ENCODE measurements at regions not wholly inside any gene's neighbourhood (a gene's known extent, or its start where the extent isn't known, plus 50 kb on each side); places are given as distances from the start of the nearest gene placed in this dataset.

DNA sequence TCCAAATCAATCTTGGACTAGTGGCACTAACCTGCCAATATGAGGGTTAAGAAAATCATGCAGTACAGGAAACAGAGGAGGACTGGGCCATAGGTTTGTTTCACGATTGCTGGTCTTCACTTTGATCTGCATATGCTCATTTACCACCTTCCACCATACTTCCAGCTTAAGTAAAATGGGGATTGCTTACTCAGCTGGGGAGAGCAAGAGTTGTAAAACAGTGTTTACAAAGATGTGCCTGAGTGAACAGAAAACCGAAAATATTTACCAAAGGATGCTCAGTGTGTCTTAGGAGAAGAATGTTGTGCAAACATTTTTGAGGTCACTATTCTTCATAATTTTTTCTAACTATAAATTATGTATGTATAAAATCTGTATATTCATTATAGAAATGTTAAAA is 65.1 kb upstream of the DNAH5 start:
- H3K4me3 ChIP-seq (ENCODE audit: low read depth, low read length): no peak overlapping the region
- TF ChIP-seq CTCF (IDR thresholded peaks at IDR 0.05; ENCODE audit: borderline replicate concordance, insufficient read depth, low read depth, low read length): no peak

DNA sequence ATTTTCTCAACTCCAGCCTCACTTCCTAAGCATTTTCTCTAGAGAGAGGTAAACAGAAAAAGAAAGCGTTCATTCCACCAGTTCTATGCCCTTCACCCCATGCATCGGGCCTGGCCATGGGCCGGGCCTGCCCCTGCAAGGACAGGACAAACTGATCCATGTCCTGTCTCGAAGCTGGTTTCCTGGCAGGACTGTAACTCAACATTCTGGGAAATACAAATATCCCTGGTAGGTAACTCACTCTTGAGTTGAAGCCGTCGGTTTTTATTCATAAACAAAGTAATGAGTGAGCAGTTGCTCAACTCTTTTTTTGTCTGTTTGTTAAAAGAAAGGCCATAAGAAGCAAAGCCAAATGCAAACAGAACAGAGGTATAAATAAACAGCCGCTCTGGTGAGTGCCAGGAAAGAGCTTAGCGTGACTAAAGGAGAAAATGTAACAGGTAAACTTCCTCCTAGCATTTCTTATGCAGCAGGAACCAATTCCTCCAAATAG is 64.4 kb upstream of the DNAH5 start:
- no peak for TF ChIP-seq CTCF (IDR thresholded peaks at IDR 0.05; ENCODE audit: borderline replicate concordance, insufficient read depth, low read depth, low read length)
- H3K4me3 ChIP-seq (ENCODE audit: low read depth, low read length): no peak overlapping the region

DNA sequence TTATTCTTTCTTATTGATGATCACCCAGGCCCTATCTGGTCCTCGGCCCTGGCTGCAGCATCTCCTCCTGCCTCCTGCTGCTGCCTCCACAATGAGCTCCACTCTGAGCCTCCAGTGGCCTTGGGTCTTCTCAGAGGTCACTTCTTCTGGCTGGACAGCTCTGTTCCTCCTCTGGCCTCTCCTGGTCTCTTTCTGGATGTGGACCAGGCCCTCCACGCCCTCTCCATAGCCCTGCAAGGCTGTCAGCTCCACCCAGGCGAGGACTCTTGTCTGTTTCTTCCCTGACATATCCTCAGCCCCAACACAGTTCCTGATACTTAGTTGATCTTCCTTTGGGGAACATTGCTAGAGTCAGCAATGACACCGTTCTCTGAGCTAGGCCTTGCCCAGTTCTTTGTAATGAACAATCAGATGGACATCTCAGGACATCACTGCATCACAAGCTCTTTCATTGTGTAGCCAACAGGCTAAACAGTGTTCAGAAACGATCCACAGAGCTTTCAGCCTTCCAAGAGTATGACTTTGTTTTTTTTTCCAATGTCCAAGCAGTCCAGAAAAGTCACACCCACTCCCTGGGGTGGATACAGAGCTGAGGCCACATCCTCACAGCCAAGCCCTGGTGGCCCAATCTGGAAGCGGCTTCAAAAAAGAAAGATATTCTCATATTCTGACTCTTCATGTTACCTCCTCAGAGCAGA is 62.5 kb upstream of the DNAH5 start:
- no peak overlapping the region for H3K4me3 ChIP-seq (ENCODE audit: low read depth, low read length)
- no peak for TF ChIP-seq CTCF (IDR thresholded peaks at IDR 0.05; ENCODE audit: borderline replicate concordance, insufficient read depth, low read depth, low read length)

DNA sequence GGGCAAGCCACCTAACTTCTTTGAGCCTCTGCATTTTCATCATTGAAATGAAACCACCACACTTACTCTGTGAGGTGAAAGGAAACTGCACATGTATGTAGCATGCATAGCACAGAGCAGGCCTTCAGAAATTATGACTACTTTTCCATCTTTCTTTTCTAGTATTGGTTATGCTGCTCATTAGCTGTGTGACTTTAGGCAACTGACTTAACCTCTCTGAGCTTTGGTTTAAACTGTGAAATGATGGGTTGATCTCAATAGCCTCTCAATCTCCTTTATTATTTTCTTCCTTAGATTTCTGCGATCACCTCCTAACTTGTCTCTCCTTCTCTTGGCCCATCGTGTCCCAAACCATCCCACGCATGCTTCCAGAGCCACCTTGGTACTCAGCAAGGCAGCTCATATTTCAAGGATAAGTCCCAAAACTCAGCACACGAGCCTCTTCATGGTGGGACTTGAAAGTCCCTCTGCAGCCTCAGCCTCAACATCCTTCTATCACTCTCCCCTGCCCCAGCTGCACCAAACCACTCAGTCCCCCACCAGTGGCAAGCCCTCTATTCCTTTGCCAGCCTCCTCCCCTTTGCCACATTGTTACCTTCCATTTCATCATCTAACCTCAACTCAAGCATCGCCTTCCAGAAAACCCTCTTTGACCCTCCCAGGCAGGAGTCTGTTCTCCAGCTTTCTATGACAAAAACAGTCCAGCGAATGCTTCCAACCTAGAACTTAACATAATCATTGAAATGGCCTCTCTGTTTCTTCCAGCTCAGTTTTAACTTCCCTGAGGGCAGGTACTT is 60.3 kb upstream of the DNAH5 start:
- no peak for TF ChIP-seq CTCF (IDR thresholded peaks at IDR 0.05; ENCODE audit: borderline replicate concordance, insufficient read depth, low read depth, low read length)
- no peak overlapping the region for H3K4me3 ChIP-seq (ENCODE audit: low read depth, low read length)

DNA sequence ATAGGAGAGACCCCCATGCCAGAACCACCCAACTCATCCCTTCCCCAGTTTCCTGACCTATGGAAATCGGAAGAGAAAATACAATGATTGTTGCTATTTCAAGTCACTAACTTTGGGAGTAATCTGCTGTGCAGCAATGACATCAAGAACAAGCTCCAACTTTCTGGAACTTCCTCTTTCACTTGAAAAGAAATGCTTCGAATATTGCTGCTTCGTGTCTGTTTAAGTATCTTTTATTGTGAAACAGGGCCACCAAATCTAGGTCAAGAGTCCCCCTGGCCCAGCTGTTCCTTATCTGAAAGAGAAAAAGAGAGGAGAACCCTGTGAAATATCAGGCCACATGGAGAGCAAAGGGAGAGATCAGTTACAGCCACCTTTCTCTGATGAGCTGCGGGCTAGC is 59.4 kb upstream of the DNAH5 start:
- no peak for TF ChIP-seq CTCF (IDR thresholded peaks at IDR 0.05; ENCODE audit: borderline replicate concordance, insufficient read depth, low read depth, low read length)
- no peak overlapping the region for H3K4me3 ChIP-seq (ENCODE audit: low read depth, low read length)

- no peak for TF ChIP-seq CTCF (IDR thresholded peaks at IDR 0.05; ENCODE audit: borderline replicate concordance, insufficient read depth, low read depth, low read length)
- H3K4me3 ChIP-seq (ENCODE audit: low read depth, low read length): no peak overlapping the region
Measured at GRCh38 chr5:14003513-14003912, 59.0 kb upstream of the DNAH5 start.

DNA sequence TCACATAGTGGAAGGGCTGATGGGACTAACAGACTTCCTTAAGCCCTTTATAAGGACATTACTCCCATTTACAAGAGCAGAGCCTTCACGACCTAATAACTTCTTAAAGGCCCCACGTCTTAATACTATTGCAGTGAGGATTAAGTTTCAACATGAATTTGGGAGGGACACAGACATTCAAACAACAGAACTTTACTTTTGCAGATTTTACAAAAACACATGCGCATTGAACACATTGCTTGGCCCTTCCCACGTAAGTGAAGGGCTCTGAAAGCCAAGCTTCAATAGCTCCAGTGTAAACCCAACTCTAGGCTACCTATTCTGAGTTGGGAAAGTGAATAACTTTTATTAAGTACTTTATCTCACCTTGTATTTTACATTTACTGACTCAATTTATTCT is 53.8 kb upstream of the DNAH5 start:
- no peak for TF ChIP-seq CTCF (IDR thresholded peaks at IDR 0.05; ENCODE audit: borderline replicate concordance, insufficient read depth, low read depth, low read length)
- H3K4me3 ChIP-seq (ENCODE audit: low read depth, low read length): no peak overlapping the region
